CD4-positive, alpha-beta T cell (primary cell): ENCODE measurements at regions not wholly inside any gene's neighbourhood (a gene's known extent, or its start where the extent isn't known, plus 50 kb on each side); places are given as distances from the start of the nearest gene placed in this dataset.

Experiments
- ATAC-seq: fragments of 200-7000 bp; cut with Tn5 transposase; one replicate; pipeline ENCODE4 v1.10.0; 2022; ENCODE audit warnings: mild to moderate bottlenecking; ENCODE audit not compliant: poor library complexity
- CTCF ChIA-PET: fragments of 350-600 bp; sonication (Branson Sonifier 250); formaldehyde crosslinking; loops from one replicate; lab custom pipeline; 2021; ENCODE audit warnings: antibody characterized with exemption, inconsistent platforms; lab: Charles Lee
- POLR2A ChIA-PET: fragments of 350-600 bp; sonication (Branson Sonifier 250); formaldehyde crosslinking; loops from one replicate; lab custom pipeline; 2021; ENCODE audit warnings: antibody characterized with exemption, inconsistent platforms; lab: Charles Lee
- DNase-seq, 14 experiments: peaks; one replicate each; pipeline ENCODE4 v3.0.0-alpha.2; 2013 to 2020; ENCODE audit warnings: mixed read lengths in 2 of 14
- H3K27ac ChIP-seq, 2 donors: one replicate each; pipeline versions ENCODE4 v1.5.1 to v1.7.0; 2013; ENCODE audit warnings: low read length in 2 of 2, low read depth in 1 of 2, mild to moderate bottlenecking in 1 of 2
- H3K27me3 ChIP-seq, 2 experiments: 1 replicate in 1 of 2; 2 replicates in 1 of 2; pipeline versions ENCODE4 v1.6.1 to v1.7.0; 2013; ENCODE audit warnings: low read length in 2 of 2, control low read depth in 1 of 2, mild to moderate bottlenecking in 1 of 2, moderate library complexity in 1 of 2; ENCODE audit not compliant: insufficient read depth in 2 of 2, control insufficient read depth in 1 of 2
- H3K36me3 ChIP-seq: one replicate; pipeline ENCODE4 v1.6.1; 2013; ENCODE audit warnings: low read length, control low read depth; ENCODE audit not compliant: insufficient read depth
- H3K4me1 ChIP-seq: one replicate; pipeline ENCODE4 v1.6.1; 2013; ENCODE audit warnings: low read length, control low read depth; ENCODE audit not compliant: insufficient read depth
- H3K4me3 ChIP-seq: one replicate; pipeline ENCODE4 v1.5.1; 2013; ENCODE audit warnings: mild to moderate bottlenecking, low read length, moderate library complexity
- H3K9me3 ChIP-seq, 2 experiments: 1 replicate in 1 of 2; 2 replicates in 1 of 2; pipeline versions ENCODE4 v1.6.1 to v1.7.0; 2013; ENCODE audit warnings: low read length in 2 of 2, mild to moderate bottlenecking in 2 of 2, control low read depth in 1 of 2, moderate library complexity in 1 of 2; ENCODE audit not compliant: control insufficient read depth in 1 of 2, insufficient read depth in 1 of 2
- H3K27ac Mint-ChIP-seq: one replicate; pipeline ENCODE4 v1.8.0; 2020; ENCODE audit warnings: mixed read lengths
- H3K27me3 Mint-ChIP-seq: one replicate; pipeline ENCODE4 v1.8.0; 2021; ENCODE audit warnings: mixed read lengths
- H3K36me3 Mint-ChIP-seq: one replicate; pipeline ENCODE4 v1.8.0; 2021; ENCODE audit warnings: low read depth, mixed read lengths
- H3K4me1 Mint-ChIP-seq: one replicate; pipeline ENCODE4 v1.8.0; 2021; ENCODE audit warnings: low read depth, mixed read lengths
- H3K4me3 Mint-ChIP-seq: one replicate; pipeline ENCODE4 v1.8.0; 2020; ENCODE audit warnings: mild to moderate bottlenecking, mixed read lengths
- H3K9me3 Mint-ChIP-seq: one replicate; pipeline ENCODE4 v1.8.0; 2020; ENCODE audit warnings: mixed read lengths
- intact Hi-C, 2 experiments: fragments of 100-400 bp; cut with DNase I in 1 of 2; cut with micrococcal nuclease in 1 of 2; formaldehyde crosslinking; loops; one replicate each; pipeline versions ENCODE4 v1.15.1 to v1.9.0; 2023 to 2025; cut with DNase I, micrococcal nuclease
- TF ChIP-seq, protein P1 (sequence below): fragments of 200-600 bp; IDR thresholded peaks from one replicate; pipeline ENCODE4 v1.8.0; 2022; ENCODE audit warnings: antibody characterized with exemption, mild to moderate bottlenecking

DNA sequence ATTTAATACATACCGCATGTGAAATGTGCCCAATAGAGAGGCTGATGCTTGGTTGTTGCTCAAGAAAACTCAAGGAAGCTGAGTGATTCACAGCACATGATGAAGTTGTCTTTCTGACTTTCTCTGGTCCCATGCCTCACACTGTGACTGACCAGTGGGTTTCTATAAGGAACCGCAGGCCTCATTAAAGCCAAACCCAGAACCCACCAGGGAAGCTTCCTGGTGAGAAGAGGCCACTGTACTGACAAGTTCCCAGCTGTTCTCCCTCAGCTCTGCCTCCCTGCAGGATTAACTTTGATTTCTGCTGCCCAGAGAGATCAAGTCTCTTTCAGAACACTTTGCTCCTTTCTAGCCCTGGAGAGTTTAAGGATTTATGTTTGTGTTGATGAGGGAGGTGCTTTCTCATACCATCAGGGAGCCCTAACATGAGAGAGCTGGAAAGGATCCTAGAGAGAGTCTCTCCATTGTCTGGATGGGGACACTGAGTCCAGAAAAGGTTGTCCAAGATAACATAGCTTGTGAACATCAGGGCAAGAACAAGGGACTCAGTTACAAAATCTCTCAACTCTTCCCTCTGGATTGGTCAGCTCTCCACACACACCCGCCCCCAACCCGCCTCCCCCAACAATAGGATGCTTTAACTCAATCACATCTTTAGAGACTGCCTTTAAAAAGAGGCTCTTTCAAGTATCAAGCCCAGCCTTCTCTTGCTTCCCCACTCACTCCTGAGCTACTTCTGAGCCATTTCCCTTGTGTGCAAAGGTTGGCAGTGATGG is 303.2 kb upstream of the TLE3 start:
- H3K27ac Mint-ChIP-seq, result no peak overlapping the region
- H3K9me3 Mint-ChIP-seq, result no peaks in the 10 kb centered on the region
- ATAC-seq (no peak), DNase-seq (no peak)
- no peaks in the 10 kb centered on the region for H3K4me1 Mint-ChIP-seq
- ChIA-PET POLR2A (interaction anchor here (0.8 kb wide), 1 partner anchor 216 kb away, joined by 3 read pairs; no protein-coding TSS in a partner anchor), CTCF (no interaction called here)
- peaks cover 4% of the 10 kb centered on the region for H3K27me3 Mint-ChIP-seq
- no peak overlapping the region for H3K4me3 Mint-ChIP-seq
- H3K4me3 ChIP-seq, result no peak overlapping the region
- H3K36me3 ChIP-seq, result no peaks in the 10 kb centered on the region
- no peaks in the 10 kb centered on the region for H3K9me3 ChIP-seq
- TF ChIP-seq, protein P1, sequence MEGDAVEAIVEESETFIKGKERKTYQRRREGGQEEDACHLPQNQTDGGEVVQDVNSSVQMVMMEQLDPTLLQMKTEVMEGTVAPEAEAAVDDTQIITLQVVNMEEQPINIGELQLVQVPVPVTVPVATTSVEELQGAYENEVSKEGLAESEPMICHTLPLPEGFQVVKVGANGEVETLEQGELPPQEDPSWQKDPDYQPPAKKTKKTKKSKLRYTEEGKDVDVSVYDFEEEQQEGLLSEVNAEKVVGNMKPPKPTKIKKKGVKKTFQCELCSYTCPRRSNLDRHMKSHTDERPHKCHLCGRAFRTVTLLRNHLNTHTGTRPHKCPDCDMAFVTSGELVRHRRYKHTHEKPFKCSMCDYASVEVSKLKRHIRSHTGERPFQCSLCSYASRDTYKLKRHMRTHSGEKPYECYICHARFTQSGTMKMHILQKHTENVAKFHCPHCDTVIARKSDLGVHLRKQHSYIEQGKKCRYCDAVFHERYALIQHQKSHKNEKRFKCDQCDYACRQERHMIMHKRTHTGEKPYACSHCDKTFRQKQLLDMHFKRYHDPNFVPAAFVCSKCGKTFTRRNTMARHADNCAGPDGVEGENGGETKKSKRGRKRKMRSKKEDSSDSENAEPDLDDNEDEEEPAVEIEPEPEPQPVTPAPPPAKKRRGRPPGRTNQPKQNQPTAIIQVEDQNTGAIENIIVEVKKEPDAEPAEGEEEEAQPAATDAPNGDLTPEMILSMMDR, result no peak
- no peak overlapping the region for H3K27ac ChIP-seq
- H3K36me3 Mint-ChIP-seq, result no peaks in the 10 kb centered on the region
- peaks cover 0 to 5% of the 10 kb centered on the region in 2 experiments for H3K27me3 ChIP-seq
- H3K4me1 ChIP-seq, result no peaks in the 10 kb centered on the region
- intact Hi-C loops, result no loop called here

DNA sequence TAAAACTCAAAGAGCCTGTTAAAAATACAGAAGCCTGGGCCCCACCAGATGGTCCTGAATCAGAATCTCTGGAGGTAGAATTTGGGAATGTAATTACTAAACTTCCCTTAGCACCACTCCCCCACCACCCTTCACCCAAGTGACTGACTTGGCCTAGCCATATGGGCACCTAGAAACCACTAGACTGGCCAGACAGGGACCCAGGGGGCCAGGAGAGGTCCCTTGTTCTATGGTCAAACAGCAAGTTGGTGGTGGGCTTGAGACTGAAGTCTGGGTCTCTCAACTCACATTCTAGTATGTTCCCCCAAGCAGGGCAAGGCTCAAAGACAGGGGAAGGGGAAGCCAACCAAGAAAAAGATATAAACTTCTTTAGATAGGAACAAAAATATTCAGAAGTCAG is 301.5 kb upstream of the TLE3 start:
- Histone ChIP-seq H3K27ac (no peak overlapping the region), H3K36me3 (no peaks in the 10 kb centered on the region), H3K4me1 (no peaks in the 10 kb centered on the region), H3K27me3 (peaks cover 0 to 5% of the 10 kb centered on the region in 2 experiments), H3K9me3 (no peaks in the 10 kb centered on the region), H3K4me3 (no peak overlapping the region)
- DNase-seq (no peak), ATAC-seq (no peak)
- POLR2A ChIA-PET, result no interaction called here
- CTCF ChIA-PET, result no interaction called here
- intact Hi-C loops, result no loop called here
- Mint-ChIP-seq H3K4me3 (no peak overlapping the region), H3K27me3 (peaks cover 4% of the 10 kb centered on the region), H3K4me1 (no peaks in the 10 kb centered on the region), H3K36me3 (no peaks in the 10 kb centered on the region), H3K27ac (no peak overlapping the region), H3K9me3 (no peaks in the 10 kb centered on the region)
- TF ChIP-seq, protein P1, result no peak

DNA sequence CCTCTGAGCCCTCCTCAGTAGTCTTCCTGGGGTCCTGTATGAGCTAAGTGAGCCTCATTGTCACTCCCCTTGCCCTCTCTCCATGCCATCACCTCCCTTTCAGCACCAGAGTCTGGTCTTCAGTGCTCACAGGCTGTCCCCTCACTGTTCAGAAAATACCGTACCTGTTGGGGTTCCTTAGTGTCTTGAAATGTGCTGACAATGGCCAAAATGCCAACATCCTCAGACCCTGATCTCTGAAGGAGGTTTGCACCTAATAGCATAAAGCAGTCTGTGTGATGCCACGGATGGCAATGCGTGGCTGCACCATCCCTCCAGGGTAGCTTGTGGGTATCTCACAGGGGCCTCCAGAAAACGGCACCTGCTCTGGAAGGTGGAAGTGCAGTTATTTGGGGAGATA is 301.0 kb upstream of the TLE3 start:
- Histone ChIP-seq H3K27ac (no peak overlapping the region), H3K4me3 (no peak overlapping the region), H3K9me3 (no peaks in the 10 kb centered on the region), H3K27me3 (peaks cover 0 to 5% of the 10 kb centered on the region in 2 experiments), H3K36me3 (no peaks in the 10 kb centered on the region), H3K4me1 (no peaks in the 10 kb centered on the region)
- ChIA-PET POLR2A (no interaction called here), CTCF (no interaction called here)
- Mint-ChIP-seq H3K36me3 (no peaks in the 10 kb centered on the region), H3K27me3 (peaks cover 4% of the 10 kb centered on the region), H3K27ac (no peak overlapping the region), H3K9me3 (no peaks in the 10 kb centered on the region), H3K4me1 (no peaks in the 10 kb centered on the region), H3K4me3 (no peak overlapping the region)
- ATAC-seq (no peak), DNase-seq (no peak)
- intact Hi-C loops, result no loop called here
- TF ChIP-seq, protein P1, result no peak
